ENCODE measurements at regions not wholly inside any gene's neighbourhood (a gene's known extent, or its start where the extent isn't known, plus 50 kb on each side); places are given as distances from the start of the nearest gene placed in this dataset.

DNA sequence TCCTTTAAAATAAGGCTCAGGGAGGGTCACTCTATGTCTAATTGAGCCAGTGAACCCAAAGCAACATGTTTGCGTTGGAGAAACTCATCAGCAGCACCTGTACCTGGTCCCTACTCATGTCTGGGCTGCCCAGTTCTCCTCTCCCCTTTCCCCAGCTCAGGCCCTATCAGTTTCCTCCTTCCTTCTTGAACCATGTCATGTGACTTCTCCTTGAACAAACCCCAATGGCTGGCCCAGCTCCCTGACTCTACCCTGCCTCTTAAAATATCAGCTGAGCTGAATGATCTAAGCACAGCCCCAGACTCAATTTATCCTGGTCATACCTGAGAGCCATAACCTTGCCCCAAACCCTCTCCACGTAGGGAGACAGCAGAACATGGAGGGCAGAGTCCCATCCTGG lies 290.9 kb downstream of the LPIN1 start:
- DNase-seq (ENCODE audit: low read depth, low spot score): no peak
- no peak overlapping the region for H3K4me3 ChIP-seq (ENCODE audit: low read length)

DNA sequence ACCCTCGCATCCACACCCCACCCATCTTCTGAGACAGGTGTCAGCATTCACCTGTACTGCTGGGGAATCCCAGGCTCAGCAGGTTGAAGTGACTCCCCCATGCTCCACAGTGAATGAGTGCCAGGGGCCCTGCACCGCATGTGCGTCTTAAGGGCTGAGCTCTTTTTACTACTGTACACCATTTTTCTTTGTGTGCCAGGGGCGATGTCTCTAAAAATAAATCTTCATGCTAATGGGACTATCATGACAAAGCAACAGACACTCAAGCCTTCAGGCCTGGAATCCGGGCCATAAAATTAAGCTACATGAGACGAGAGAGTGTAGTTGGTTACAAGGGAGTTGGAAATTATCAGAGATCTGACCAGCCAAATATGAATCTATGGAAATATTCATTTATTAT lies 294.8 kb downstream of the LPIN1 start:
- H3K4me3 ChIP-seq (ENCODE audit: low read length): no peak overlapping the region
- no peak for DNase-seq (ENCODE audit: low read depth, low spot score)

DNA sequence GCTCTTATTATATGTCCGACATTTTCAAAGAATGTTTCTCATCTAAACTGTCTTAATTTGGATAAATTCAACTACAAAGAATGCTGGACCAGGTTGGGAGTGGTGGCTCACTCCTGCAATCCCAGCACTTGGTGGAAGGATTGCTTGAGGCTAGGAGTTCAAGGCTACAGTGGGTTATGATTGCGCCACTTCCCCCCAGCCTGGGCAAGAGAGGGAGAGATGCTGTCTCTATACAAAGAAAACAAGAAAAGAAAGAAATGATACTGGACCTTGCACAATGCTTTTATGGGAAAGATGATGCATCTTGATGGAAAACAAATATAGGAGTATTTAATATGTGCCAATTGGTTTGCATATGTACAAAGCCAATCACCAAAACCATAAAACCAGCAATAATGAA lies 296.7 kb downstream of the LPIN1 start:
- no peak for DNase-seq (ENCODE audit: low read depth, low spot score)
- no peak overlapping the region for H3K4me3 ChIP-seq (ENCODE audit: low read length)

DNA sequence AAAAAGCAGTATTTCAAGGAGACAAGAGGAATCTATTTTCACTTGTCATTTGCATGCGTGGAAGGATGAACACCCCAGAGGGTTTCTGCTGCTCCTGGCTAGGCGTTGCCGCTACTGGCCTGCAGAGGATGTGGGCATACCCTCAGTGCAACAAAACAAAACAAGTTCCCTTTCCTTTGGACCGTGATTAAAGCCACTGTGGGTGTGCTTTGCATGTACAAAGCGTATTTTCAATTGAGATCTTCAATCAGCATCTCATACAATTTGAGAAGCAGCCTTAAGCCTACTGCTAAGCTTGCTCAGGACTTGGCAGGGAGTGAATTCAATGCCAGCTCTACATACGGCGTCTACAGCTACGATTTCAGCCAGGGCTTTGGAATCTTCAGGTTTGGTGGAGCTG lies 298.4 kb downstream of the LPIN1 start:
- DNase-seq (ENCODE audit: low read depth, low spot score): peak; percentile 25
- no peak overlapping the region for H3K4me3 ChIP-seq (ENCODE audit: low read length)

DNA sequence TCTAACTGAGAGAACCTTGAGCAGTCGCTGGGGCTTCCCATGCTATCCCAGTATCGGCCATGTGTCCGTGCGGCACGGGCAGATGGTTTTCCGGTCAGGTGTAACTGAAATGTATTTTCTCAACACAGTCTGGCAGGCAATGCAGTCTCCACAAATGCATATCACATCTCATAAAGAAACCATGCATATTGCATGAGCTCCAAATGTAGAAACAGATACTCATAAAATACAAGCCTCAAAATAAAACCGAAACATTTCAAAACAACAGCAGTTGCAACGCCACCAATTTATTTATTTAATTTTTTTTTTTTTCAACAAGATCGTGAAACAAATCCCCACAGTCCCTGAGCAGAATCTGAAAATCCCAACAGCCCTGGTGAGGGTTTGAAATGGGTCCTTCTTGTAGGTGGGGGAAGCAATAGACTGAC lies 299.4 kb downstream of the LPIN1 start:
- no peak overlapping the region for H3K4me3 ChIP-seq (ENCODE audit: low read length)
- no peak for DNase-seq (ENCODE audit: low read depth, low spot score)

DNA sequence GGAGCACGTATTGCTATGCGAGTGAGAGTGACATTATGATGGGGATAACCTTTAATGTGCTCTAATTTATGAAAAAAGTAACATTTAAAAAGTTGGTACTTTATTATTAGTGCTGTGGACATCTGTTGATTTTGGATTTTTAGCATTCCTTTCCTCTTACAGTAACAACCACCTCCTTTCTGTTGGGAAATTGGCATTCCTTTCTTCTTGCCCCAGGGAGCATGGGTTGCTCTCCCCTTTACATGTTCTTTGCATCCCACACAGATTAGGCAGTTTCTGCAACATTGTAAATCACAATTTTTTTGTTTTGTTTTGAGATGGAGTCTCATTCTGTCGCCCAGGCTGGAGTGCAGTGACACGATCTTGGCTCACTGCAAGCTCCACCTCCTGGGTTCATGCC lies 300.2 kb downstream of the LPIN1 start:
- no peak overlapping the region for H3K4me3 ChIP-seq (ENCODE audit: low read length)
- DNase-seq (ENCODE audit: low read depth, low spot score): no peak

DNA sequence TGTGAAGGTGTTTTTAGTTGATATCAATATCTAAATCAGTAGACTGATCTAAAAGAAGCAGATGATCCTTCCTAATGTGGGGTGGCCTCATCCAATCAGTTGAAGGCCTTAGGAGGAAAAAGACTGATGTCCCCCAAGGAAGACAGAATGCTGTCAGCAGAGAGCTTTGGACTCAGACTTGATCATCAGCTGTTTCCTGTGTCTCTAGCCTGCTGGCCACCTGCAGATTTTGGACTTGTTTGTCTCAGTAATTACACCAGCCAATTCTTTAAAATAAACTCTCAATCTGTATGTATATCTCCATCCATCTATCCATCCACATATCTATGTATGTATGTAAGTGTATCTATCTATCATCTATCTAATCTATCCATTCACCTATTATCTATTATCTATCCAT lies 301.3 kb downstream of the LPIN1 start:
- DNase-seq (ENCODE audit: low read depth, low spot score): no peak
- no peak overlapping the region for H3K4me3 ChIP-seq (ENCODE audit: low read length)

DNA sequence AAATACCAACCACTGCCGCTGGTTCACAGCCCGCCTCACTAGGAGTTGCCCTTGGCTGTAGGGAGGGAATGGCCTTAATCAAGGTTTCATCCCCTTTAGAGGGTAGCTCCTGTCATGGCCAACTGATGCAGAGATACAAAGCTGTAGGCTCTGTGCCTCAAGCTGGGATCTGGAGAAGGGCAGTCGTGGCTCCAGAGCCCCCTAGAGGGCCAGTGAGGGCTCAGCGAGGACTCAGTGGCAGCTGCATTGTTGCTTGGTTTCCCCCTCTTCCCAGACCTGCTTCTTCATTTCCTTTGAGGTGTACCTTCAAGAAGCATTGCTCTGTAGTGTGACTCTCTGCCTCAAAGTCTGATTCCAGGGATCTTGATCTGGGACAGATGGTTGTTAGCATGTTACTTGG lies 302.1 kb downstream of the LPIN1 start:
- no peak overlapping the region for H3K4me3 ChIP-seq (ENCODE audit: low read length)

DNA sequence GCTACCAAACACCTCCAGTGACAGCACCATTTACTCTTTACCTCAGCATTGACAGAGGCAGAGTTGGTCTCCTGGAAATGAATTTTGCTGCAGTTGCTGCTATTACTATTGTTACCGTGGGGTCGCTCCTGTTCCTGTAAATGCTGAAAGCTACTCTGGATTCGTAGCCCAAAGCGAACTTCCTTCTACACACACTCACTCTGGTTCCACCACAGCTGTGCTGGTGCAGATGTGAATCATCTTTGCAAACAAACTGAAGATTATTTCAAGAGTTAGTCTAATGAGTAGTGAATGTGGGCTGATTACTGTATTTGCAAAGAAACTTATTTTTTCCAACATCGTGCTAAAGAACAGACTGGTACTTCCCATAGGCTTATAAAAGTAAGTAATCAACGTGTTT lies 304.0 kb downstream of the LPIN1 start:
- H3K4me3 ChIP-seq (ENCODE audit: low read length): no peak overlapping the region
- DNase-seq (ENCODE audit: low read depth, low spot score): no peak

More for the DNA sequence above, 302.1 kb downstream of the LPIN1 start:
- peak; percentile 18 for DNase-seq (ENCODE audit: low read depth, low spot score)

DNA sequence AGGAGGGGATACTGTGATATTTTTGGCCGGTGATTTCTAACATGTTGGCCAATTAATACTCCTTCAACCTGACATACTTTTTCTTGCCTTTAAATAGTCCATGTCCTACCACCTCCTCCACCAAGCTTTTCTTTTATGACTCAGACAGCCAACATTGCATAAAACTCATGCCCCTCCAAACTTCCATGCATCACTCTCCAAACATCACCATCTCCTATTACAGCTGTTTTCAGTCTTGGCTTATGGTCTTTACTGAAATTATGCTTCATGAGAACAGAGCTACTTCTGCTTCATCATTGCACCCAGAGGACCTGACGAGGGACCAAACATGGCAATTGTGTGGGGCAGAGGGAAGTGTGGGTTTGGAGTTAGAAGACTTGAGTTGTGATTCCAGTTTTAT lies 305.4 kb downstream of the LPIN1 start:
- no peak for DNase-seq (ENCODE audit: low read depth, low spot score)
- H3K4me3 ChIP-seq (ENCODE audit: low read length): no peak overlapping the region

DNA sequence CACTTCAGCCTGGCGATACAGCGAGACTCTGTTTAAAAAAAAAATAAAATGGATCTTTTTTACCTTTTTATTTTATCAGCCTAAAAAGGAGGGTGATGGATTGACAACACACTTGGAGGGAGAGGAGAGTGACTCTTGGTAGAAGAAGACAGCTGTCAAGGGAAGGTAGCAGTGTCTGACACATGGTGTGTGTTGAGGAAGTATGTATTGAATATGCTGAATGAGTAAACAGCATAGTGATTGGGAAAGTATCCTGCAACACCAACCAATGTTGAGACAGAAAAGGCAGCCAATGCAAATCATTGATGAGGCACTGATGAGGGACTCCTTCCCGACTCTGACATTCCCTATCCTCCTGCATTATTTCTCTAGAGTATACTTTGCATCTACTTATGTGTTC lies 306.4 kb downstream of the LPIN1 start:
- no peak overlapping the region for H3K4me3 ChIP-seq (ENCODE audit: low read length)
- no peak for DNase-seq (ENCODE audit: low read depth, low spot score)

DNA sequence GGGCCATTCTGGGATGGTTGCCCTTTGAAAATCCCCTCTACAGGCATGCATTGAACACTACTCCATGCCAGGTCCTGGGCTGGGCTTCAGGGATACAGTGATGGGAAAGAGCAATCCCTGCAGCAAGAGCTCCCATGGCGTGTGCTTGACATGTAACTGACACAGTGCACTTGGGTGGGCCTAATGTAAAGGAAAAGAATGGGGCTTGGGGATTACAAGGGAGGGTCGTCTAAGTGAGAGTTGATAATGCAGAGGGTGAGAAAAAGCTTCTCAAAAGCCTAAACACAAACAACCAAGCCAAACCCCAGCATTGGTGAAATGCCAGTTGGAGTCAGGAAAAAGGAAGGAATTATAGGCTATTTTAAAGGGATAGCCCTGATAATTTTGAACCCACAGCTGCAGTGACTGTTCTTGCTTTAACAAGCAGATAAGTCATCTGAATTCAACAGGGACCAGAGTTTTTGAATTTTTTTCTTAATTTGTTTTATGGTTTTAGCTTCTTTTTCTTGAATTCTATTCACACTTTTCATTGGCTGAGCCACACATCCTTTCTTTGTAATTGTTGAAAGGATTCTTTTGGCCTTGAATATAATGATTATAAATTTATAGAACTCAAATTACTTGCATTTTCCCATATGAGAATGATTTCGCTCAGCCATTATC lies 308.7 kb downstream of the LPIN1 start:
- no peak overlapping the region for H3K4me3 ChIP-seq (ENCODE audit: low read length)

DNA sequence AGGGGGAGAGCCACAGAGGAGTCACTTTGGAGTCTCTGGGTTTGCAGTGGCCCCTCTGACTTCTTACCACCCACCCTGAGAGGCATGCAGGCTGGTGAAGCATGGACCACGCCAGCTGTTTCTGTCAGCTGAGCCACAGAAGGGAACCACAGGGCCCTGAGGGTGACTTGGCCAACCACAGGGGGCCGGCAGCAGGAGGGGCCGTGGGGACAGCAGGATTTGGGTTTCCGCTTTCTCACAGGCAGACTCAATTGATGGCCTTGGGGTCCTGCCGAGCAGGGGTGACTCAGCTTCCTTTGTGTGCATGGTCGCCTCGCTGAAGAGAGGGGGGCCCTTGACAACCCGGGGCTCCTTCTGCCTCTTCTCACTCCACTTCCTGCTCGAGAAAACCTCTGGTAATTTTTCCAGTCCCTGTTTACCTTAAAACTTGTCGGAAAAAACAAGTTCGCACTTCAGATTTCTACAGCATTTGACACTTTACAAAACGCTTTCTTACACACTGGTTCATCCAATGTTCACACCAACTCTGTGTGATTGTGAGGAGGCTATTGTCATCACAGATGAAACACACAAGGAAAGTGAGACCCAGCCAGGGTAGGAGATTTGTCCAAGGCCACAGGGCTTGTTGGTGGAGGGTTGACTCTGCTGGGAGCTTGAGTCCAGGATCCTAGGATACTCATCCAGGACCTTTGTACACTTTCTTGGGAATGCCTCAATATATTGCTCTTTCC lies 311.2 kb downstream of the LPIN1 start:
- H3K4me3 ChIP-seq (ENCODE audit: low read length): no peak overlapping the region
- peak; percentile 35 for DNase-seq (ENCODE audit: low read depth, low spot score)

More for the DNA sequence above, 308.7 kb downstream of the LPIN1 start:
- no peak for DNase-seq (ENCODE audit: low read depth, low spot score)

DNA sequence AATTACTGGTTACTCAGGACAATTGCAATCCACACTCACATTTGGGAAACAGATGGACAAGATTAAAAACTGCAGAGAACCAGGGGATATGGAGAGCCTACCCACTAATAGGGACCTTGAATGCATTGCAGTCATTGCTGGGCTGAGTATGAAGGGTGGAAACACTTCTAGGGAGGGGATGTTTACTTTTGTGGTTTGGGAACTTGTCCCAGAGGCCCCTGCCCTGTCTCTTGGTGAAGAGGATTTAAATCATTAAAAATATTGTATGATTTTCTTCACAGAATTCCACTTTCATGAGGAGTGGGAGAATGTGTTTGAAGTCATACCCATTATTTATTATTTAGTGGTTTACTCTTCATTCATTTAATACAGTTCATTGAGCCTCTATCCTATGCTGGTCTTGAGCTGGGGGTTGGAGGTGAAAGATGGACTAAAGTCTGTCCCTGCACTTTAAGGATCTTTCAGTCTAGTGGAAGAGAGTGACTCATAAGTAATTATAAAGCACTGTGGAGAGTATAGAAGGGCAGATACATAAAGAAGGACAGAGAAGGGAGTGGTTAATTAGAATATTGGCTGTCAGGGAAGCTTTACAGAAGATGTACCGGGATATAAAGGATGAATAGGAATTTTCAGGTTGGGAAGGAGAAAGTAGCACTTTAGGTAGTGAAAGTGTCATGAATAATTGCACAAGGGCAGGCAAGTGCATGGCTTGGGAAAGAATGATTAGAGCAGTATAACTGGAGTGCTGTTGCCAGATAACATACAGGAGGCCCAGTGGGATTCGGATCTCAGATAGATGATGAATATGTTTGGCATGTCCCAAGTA lies 313.4 kb downstream of the LPIN1 start:
- no peak overlapping the region for H3K4me3 ChIP-seq (ENCODE audit: low read length)
- DNase-seq (ENCODE audit: low read depth, low spot score): no peak

DNA sequence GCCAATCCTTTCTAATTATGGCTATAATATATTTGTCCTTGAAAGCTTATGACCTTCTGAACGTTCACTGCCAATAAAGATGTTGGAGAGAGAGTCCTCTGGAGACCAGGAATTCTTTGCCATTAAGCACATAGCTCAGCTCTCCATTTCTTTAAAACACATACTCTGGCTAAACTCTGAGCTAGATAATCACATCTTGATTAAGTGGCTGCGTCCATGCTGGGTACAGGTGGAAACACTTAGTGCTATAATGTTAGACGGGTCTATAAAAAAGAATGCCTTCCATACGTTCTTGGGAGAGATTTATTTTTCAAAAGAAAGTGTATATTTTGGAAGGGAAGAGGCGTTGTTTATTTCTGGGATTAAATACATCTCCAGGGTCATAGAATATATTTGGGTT lies 314.5 kb downstream of the LPIN1 start:
- H3K4me3 ChIP-seq (ENCODE audit: low read length): no peak overlapping the region
- DNase-seq (ENCODE audit: low read depth, low spot score): no peak

DNA sequence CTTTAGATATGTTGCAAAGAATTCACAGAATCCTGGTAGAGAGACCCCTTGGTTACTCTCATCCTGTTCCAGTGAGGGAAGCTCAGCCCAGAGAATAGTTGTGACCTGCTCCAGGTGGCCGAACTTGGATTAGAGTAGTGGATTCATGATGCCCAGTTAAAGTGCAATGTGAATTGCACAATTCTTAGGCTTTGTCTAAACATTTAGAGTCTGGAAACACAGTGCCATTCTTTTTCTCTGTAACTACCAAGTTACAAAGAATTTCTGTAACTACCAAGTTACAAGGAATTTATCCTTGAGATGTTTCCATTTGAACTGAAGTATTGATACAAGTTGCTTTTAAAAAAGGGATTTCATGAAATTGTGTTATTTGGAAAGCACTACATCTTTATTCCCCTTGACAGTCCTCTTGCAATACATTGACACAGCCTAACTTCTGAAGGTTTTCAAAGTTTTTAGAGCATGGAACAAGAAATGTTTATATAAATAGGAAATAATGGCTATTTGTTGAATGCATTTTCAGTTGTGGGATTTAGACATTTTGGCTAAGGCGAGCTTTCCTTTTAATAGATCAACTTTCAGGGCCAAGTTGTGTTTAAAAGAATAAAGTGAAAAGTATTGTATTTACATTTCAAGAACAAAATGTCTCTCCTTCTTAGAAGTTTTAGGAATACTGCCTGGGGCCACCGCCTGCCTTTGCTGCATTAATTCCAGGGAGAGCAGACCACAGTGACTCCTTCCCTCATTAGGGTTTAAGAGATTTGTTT lies 315.0 kb downstream of the LPIN1 start:
- no peak for DNase-seq (ENCODE audit: low read depth, low spot score)
- no peak overlapping the region for H3K4me3 ChIP-seq (ENCODE audit: low read length)

DNA sequence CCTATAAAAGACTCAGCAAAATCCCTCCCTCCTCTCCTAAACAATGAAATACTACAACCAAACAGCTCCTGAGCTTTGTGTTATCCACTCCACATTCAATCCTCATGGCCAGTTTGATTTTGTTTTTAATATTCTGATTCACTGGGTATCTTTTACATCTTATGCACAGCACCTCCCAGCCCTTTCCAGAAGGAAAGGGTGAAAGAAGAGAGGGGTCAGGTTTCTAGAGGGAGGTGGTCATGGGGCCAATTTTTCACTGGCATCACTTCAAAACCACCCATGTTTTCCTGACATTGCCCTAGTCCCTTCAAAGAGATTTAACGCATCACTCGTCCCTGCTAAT lies 315.6 kb downstream of the LPIN1 start:
- no peak for DNase-seq (ENCODE audit: low read depth, low spot score)
- no peak overlapping the region for H3K4me3 ChIP-seq (ENCODE audit: low read length)

DNA sequence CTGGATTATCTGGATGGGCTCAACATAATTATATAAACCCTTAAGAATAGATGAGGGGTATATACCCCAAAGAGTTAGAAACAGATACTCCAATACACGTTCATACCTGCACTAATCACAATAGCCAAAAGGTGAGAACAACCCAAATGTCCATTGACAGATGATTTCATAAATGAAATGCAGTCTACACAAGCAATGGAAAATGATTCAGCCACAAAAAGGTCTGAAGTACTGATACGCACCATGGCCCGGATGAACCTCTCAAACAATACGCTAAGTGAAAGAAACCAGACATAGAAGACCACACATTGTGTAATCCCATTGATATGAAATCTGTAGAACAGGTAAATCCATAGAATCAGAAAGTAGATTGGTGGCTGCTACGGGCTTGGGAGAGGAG lies 316.8 kb downstream of the LPIN1 start:
- H3K4me3 ChIP-seq (ENCODE audit: low read length): no peak overlapping the region
- DNase-seq (ENCODE audit: low read depth, low spot score): no peak

DNA sequence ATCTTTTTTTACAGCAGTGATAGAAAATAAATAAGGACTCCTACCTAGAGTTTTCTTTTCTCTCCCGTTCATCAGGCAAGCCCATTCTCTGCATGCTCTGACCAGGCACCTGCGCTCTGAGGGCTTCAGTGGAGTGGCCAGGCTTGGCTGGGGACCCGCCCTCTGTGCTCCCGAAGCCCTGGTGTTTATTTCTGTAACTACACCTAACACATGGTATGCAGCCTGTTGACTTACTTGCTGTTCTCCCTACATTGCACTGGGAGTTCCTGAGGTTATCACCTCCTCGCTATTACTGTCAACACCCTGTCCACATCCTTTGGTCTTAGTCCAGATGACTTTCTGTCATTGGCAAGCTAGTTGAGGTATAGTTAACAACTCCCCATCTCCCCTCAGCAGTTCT lies 317.7 kb downstream of the LPIN1 start:
- DNase-seq (ENCODE audit: low read depth, low spot score): no peak
- H3K4me3 ChIP-seq (ENCODE audit: low read length): no peak overlapping the region

DNA sequence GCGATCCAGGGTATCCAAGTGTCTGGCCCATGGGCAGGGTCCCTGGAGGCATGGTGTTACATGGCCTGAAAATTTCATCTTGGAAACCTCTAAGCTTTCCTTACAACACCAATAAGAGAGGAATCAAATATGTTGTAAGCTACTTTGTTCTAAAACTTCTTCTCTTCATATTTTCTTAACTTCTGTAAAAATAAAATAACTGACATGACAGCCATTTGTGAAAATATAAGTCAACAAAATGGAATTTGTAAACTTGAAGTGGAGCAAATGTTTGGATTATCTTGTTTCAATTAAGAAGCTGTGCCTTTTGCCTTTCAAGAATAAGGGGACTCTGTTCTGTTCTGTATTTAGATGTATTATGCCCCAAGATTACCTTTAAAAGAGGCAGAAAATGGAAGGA lies 319.7 kb downstream of the LPIN1 start:
- no peak for DNase-seq (ENCODE audit: low read depth, low spot score)
- H3K4me3 ChIP-seq (ENCODE audit: low read length): no peak overlapping the region
